NB4 (cell line): ENCODE measurements at regions not wholly inside any gene's neighbourhood (a gene's known extent, or its start where the extent isn't known, plus 50 kb on each side); places are given as distances from the start of the nearest gene placed in this dataset.
"Not testable (repeated sequence)": the region's sequence is repeated elsewhere in the genome, so short reads cannot be mapped to it uniquely, and the experiment has no call there.

Experiments used
- CTCF ChIP-seq: IDR thresholded peaks from one replicate; pipeline ENCODE4 v1.5.1; 2012; ENCODE audit warnings: low read depth, low read length
- MAX ChIP-seq: IDR thresholded peaks from 2 replicates; pipeline ENCODE4 v1.6.1; 2011; ENCODE audit warnings: low read depth, low read length
- MYC ChIP-seq: IDR thresholded peaks from 2 replicates; pipeline ENCODE4 v1.6.1; 2011; ENCODE audit warnings: low read depth, low read length
- POLR2A ChIP-seq: IDR thresholded peaks from 2 replicates; pipeline ENCODE4 v1.6.1; 2011; ENCODE audit warnings: mild to moderate bottlenecking; ENCODE audit not compliant: insufficient read length; ENCODE audit errors: extremely low read depth

DNA sequence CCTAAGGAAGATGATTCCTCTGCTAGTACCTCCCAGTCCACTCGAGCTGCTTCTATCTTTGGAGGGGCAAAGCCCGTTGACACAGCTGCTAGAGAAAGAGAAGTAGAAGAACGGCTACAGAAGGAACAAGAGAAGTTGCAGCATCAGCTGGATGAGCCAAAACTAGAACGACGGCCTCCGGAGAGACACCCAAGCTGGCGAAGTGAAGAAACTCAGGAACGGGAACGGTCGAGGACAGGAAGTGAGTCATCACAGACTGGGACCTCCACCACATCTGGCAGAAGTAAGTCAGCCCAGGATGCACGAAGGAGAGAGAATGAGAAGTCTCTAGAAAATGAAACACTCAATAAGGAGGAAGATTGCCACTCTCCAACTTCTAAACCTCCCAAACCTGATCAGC, 154.9 kb downstream of the HSD17B3 start:
- not testable (repeated sequence) for TF ChIP-seq CTCF, POLR2A, MYC, MAX
